ENCODE measurements at regions not wholly inside any gene's neighbourhood (a gene's known extent, or its start where the extent isn't known, plus 50 kb on each side); places are given as distances from the start of the nearest gene placed in this dataset.

- Histone ChIP-seq H3K9ac (ENCODE audit: control insufficient read depth, insufficient read depth, low read length) (no peak overlapping the region), H3K4me2 (ENCODE audit: control insufficient read depth, insufficient read depth) (no peak overlapping the region), H3K27ac (ENCODE audit: control insufficient read depth, insufficient read depth) (no peak overlapping the region), H3K36me3 (ENCODE audit: control insufficient read depth in 2 of 2, insufficient read depth in 2 of 2, low read length in 1 of 2) (no peaks in the 10 kb centered on the region), H2AFZ (ENCODE audit: control insufficient read depth, low read depth, low read length) (no peak overlapping the region), H3K27me3 (replicated peaks in 1 of 2; ENCODE audit: control insufficient read depth in 2 of 2, insufficient read depth in 2 of 2, low read length in 1 of 2) (no peaks in the 10 kb centered on the region), H3K4me3 (no peak overlapping the region), H3K9me3 (replicated peaks; ENCODE audit: control insufficient read depth, insufficient read depth, low read length) (no peaks in the 10 kb centered on the region), H4K20me1 (ENCODE audit: control insufficient read depth, insufficient read depth) (no peaks in the 10 kb centered on the region), H3K4me1 (ENCODE audit: control insufficient read depth, insufficient read depth, low read length) (no peaks in the 10 kb centered on the region), H3K79me2 (ENCODE audit: control insufficient read depth, insufficient read depth, low read length) (no peaks in the 10 kb centered on the region)
- intact Hi-C loops (cut with micrococcal nuclease; ENCODE audit: unreplicated experiment) = no loop called here
- BruUV-seq (replicated peaks) = no TSS peak
- POLR2A ChIA-PET = no interaction called here
- FAIRE-seq (no peak), ATAC-seq (no peak), DNase-seq (ENCODE audit: low read depth, low spot score) (no peak)
- 18% methylated on average over 4 of the region's 4 CpGs for WGBS (ENCODE audit: insufficient coverage, insufficient replicate concordance, low lambda C conversion rate, missing lambda C conversion rate)
- CTCF ChIA-PET = no interaction called here
- in situ Hi-C loops (cut with MboI) = no loop called here
- SMC1A ChIA-PET (ENCODE audit: uncharacterized antibody, unreplicated experiment) = interaction anchor here (0.7 kb wide), 1 partner anchor 12 kb away, joined by 3 read pairs; no protein-coding TSS in a partner anchor
- RAD21 ChIA-PET (ENCODE audit: unreplicated experiment) = no interaction called here
- no peak for TF ChIP-seq ZNF24 (IDR thresholded peaks at IDR 0.05)
- TF ChIP-seq ZBTB33 (IDR thresholded peaks at IDR 0.05) = no peak
- no peak for TF ChIP-seq NFXL1 (IDR thresholded peaks at IDR 0.05; ENCODE audit: borderline replicate concordance)
- TF ChIP-seq ZBTB40 (IDR thresholded peaks at IDR 0.05; ENCODE audit: borderline replicate concordance) = no peak
- no peak for TF ChIP-seq ZNF592 (IDR thresholded peaks at IDR 0.05)
- no peak for TF ChIP-seq ETV6 (conservative IDR thresholded peaks at IDR 0.05 in 1 of 2, IDR thresholded peaks at IDR 0.05 in 1 of 2; ENCODE audit: borderline replicate concordance in 1 of 2, low read depth in 1 of 2)
- no peak for TF ChIP-seq CEBPZ (IDR thresholded peaks at IDR 0.05; ENCODE audit: low read depth, low read length)
- no peak for TF ChIP-seq ZNF622 (IDR thresholded peaks at IDR 0.05)
- TF ChIP-seq CBX5 (IDR thresholded peaks at IDR 0.05; ENCODE audit: low read depth) = no peak
These were observed 99.5 kb downstream of the CHD9NB start for GRCh38 chr16:52953215-52953614.

Data from GM12878 (cell line).